Liver (tissue), 3 donors: ENCODE measurements at regions not wholly inside any gene's neighbourhood (a gene's known extent, or its start where the extent isn't known, plus 50 kb on each side); places are given as distances from the start of the nearest gene placed in this dataset.

Experiments used
- CTCF ChIP-seq: fragments of 150-350 bp; IDR thresholded peaks from 2 replicates; pipeline ENCODE4 v1.5.1; 2017; ENCODE audit warnings: improper control_type of control experiment, low read depth, low read length; ENCODE audit not compliant: missing input control
- HNF4G ChIP-seq: IDR thresholded peaks from 2 replicates; pipeline ENCODE4 v1.6.1; 2016; ENCODE audit warnings: antibody characterized with exemption
- RAD21 ChIP-seq, 2 donors: IDR thresholded peaks; 2 replicates each; pipeline ENCODE4 v1.6.1; 2016; ENCODE audit warnings: antibody characterized with exemption in 2 of 2, mild to moderate bottlenecking in 2 of 2
- donor health status: healthy.
- donor health status: healthy.

- TF ChIP-seq RAD21 (IDR thresholded peaks at IDR 0.05) (no peak), CTCF (no peak), HNF4G (no peak)
Measured at GRCh38 chr4:159512348-159512747, 409.5 kb downstream of the RAPGEF2 start.
